Skin epidermis (tissue), 12 donors: ENCODE measurements at regions not wholly inside any gene's neighbourhood (a gene's known extent, or its start where the extent isn't known, plus 50 kb on each side); places are given as distances from the start of the nearest gene placed in this dataset.

Experiments used
- H3K27ac ChIP-seq, 21 experiments: fragments of 200-600 bp; sonication (generic) in 11 of 21; one replicate each; pipeline ENCODE4 v1.5.0; 2020; ENCODE audit warnings: mild to moderate bottlenecking in 3 of 21, inconsistent platforms in 2 of 21, moderate library complexity in 2 of 21
- H3K4me3 ChIP-seq, 7 experiments: fragments of 200-600 bp; sonication (generic) in 2 of 7; one replicate each; pipeline ENCODE4 v1.5.0; 2020; ENCODE audit warnings: inconsistent platforms in 2 of 7, mild to moderate bottlenecking in 2 of 7, moderate library complexity in 1 of 7

- peak overlapping the region in 17 of 21 experiments; percentile 25 to 87 (median 60) for H3K27ac ChIP-seq
- H3K4me3 ChIP-seq = no peak overlapping the region
These were observed 72.7 kb upstream of the TPRG1 start for GRCh38 chr3:189099031-189099471.

GRCh38 chr3:189099505-189100290 lies 72.1 kb upstream of the TPRG1 start:
- Histone ChIP-seq H3K27ac (peak overlapping the region in 17 of 21 experiments; percentile 25 to 87 (median 60)), H3K4me3 (no peak overlapping the region)

DNA sequence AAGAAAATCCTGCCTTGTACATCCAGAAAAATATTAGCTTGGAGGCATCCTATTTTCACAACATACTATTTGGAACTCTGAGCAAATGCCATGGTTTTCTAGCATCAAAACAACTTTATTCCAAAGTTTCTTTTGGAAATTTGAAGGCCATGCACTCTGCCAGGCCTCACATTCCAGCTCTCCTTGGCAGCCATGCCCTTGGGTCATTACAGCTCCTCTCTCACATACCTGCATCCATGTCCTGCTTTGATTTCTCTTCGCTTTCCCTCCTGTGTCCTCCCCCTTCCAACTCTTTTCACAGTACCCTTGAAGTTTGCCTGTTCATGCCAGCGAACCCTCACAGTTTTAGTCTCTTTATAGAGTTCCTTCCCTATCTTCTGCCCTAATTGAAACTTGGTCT lies 70.9 kb upstream of the TPRG1 start:
- peak overlapping the region in 6 of 21 experiments; percentile 27 to 87 (median 78) for H3K27ac ChIP-seq
- no peak overlapping the region for H3K4me3 ChIP-seq

DNA sequence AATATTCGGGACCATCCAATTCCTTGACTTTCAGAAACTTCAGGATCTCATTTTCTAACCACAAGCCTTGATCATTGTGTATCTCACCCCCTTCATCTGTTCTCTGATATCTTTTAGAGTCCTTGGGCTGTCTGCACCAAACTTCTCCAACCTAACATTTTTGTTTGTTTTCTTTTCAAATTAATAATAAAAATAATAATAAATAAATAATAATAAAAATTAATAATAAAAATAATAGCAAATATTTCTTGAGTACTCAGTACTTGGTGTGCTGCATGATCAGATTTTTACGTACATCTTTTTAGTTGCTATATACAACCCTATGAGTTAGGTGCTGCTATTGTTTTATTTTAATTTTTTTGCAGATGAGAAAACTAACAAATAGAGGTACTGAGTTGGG lies 70.2 kb upstream of the TPRG1 start:
- H3K4me3 ChIP-seq = no peak overlapping the region
- H3K27ac ChIP-seq = no peak overlapping the region

DNA sequence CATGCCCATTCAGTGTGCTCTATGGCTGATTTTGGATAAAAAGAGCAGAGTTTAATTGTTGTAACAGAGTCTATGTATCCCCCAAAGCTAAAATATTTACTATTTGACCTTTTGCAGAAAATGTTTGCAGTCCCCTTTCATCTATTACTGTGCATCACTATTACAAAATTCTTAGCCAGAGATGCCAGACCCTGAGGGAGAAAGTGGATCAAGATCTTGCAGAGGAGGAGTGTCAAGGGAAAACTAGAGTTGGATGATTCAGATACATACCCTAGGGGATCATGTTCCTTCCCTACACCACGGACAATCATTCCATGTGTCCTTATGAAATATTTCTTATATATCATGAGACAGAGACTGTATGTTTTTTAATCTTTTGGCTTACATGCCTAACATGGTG lies 68.6 kb upstream of the TPRG1 start:
- no peak overlapping the region for H3K4me3 ChIP-seq

GRCh38 chr3:189108067-189108466 lies 63.7 kb upstream of the TPRG1 start:
- Histone ChIP-seq H3K27ac (no peak overlapping the region), H3K4me3 (no peak overlapping the region)

More for the DNA sequence above, 68.6 kb upstream of the TPRG1 start:
- no peak overlapping the region for H3K27ac ChIP-seq

- H3K27ac ChIP-seq = no peak overlapping the region
These were observed 63.0 kb upstream of the TPRG1 start for GRCh38 chr3:189108735-189109134.

GRCh38 chr3:189109145-189109544 lies 62.6 kb upstream of the TPRG1 start:
- Histone ChIP-seq H3K27ac (no peak overlapping the region), H3K4me3 (no peak overlapping the region)

More at GRCh38 chr3:189108735-189109134, 63.0 kb upstream of the TPRG1 start:
- no peak overlapping the region for H3K4me3 ChIP-seq

DNA sequence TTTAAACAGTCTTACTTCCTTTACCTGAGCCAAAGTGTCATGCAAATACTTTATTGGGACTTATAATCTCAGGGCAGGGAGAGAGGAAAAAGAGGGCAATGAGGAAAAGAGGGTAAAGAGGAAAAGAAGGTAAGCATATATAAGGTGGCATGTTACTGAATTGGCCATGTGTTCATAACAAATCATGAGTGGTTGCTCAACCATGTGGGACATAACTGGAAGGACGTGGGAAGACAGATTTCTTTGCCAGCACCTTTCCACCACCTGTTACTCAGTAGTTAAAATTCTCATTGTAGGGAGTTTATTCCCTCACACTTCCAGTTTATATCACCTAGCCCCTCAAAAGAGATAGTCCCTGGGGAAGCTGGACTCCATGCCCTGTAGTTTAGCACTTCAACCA lies 54.7 kb upstream of the TPRG1 start:
- H3K27ac ChIP-seq = no peak overlapping the region
- no peak overlapping the region for H3K4me3 ChIP-seq

DNA sequence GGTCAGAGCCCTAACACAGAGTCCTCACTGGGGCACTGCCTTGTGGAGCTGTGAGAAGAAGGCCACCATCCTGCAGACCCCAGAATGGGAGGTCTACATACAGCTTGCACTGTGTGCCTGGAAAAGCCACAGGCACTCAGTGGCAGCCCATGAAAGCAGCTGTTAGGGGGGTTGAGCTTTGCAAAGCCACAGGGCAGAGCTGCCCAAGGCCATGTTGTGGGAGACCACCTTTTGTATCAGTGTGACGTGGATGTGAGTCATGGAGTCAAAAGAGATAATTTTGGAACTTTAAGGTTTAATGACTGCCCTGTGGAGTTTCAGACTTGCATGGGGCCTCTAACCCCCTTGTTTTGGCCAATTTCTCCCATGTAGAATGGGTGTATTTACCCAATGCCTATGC lies 52.9 kb upstream of the TPRG1 start:
- no peak overlapping the region for H3K27ac ChIP-seq
- H3K4me3 ChIP-seq = no peak overlapping the region

- H3K4me3 ChIP-seq = no peak overlapping the region
- H3K27ac ChIP-seq = no peak overlapping the region
These were observed 51.8 kb upstream of the TPRG1 start for GRCh38 chr3:189119950-189120349.

GRCh38 chr3:189121092-189121491 lies 50.7 kb upstream of the TPRG1 start:
- no peak overlapping the region for H3K4me3 ChIP-seq
- H3K27ac ChIP-seq = peak overlapping the region in 8 of 21 experiments; percentile 11 to 76 (median 38)
